Stimulated activated CD8-positive, alpha-beta memory T cell treated with anti-CD3 and anti-CD28 coated beads, Interleukin-12 subunit alpha, Interleukin-12 subunit beta, amount 100 ng/mL, for 1 hour (primary cell): ENCODE measurements at regions not wholly inside any gene's neighbourhood (a gene's known extent, or its start where the extent isn't known, plus 50 kb on each side); places are given as distances from the start of the nearest gene placed in this dataset.

Source experiments
- DNase-seq: peaks from one replicate; pipeline ENCODE4 v3.0.0-alpha.2; 2020; ENCODE audit warnings: low read depth

DNA sequence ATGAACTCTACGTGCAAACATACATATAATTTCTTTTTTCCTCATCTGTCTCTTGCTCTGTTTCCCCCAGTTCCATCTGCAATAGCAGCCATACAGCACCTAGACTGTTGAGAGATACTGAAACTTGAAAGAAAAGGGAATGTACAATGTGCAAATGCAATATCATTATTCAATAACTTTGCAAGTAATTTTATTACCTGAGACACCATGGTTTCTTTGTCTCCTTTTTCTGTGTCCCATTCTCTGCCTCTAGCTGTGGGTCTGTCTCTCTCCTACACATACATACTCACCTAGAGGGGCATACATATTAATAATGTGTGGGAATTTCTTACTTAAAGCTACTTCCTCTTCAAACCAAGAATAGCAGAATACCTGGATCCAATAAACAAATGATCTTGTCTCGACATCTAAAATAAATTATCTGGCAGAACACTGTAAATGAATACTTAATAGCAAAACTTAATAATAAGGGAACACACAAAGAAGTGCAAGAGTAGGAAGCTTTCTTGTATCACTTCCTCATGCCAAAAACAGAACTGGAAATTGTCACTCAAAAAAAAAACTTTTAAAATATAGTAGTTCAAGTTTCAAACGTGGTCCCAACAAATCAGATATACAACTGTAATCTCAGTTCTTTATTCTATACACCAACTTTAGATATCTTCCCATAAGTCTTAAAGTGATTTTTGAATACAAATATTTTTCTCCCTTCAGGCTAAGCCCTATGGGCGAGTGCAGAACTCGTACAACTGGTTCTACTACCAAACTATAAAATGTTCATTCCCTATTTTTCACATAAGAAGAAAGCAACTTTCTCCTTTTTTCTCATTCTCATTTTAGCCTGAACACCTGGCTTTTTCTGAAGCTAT is 194.6 kb downstream of the NRIP1 start:
- DNase-seq: no peak

DNA sequence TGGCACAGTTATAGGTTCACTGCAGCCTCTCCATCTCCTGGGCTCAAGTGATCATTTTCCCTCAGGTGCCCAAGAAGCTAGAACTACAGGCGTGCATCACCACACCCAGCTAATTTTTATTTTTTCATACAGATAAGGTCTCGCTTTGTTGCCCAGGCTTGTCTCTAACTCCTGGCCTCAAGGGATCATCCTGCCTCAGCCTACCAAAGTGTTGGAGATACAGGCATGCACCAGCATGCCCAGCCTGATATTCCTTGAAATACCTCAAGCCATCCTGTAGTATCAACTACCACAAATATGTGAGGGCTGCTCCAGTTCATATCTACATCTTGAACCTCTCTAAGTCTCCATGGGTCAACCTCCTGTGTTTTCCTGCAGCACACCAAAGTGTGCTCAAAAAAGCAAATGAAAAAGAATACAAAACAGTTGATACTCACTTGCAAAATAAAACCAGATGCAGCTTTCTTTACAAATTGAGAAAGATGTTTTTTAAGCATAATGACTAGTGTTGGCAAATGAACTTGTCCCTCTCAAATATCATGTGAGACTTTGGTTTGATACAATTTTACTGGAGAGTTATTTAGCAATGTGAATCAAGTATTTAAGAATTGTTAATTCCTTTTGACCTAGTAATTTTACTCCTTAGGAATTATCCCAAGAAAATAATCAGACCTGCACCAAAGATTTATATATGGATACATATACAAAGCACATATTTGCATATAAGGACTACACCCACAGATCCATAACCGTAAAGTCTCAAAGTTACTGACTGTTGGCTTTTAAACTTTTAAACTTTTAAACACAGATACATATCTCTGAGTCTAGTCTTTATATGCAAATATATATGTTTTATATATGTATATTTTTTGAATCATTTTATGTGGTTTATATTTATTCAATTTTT is 197.7 kb downstream of the NRIP1 start:
- no peak for DNase-seq

DNA sequence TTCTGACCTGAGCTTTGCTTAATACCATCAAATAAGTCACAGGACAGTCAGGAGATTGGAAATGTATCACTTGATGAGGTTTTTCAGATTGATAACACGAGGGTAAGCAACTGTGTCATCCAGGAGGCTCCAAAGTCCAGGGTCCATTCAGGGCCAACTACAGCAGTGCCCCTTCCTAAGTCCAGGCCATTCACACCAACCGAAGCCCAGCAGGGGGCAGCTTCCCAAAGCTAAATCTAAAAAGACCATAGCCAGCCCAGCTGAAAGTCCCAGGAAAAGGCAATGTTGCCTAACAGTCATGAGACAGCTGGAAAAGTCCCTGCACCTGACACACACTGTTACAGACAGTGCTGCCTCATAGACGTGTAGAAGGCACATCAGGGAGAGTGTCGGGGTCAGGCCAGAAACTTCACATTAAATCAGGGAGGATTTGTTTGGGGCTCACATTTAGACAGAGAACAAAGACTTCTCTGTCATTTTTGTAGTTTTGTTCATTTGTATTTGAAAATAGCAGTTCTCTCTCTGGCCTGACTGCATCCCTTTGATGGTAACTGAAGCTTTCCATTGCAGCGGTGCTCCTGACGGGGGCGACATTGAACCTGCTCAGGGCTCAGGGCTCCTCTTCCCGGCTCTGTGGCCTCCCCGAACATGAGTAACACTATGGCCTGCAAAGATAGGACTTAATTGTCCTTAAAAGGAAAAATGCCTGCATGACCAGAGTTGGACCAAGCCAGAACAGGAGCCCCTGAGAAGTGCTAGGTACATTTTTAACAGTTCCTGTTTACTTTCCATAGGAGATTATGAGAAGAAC is 200.4 kb downstream of the NRIP1 start:
- DNase-seq: no peak

DNA sequence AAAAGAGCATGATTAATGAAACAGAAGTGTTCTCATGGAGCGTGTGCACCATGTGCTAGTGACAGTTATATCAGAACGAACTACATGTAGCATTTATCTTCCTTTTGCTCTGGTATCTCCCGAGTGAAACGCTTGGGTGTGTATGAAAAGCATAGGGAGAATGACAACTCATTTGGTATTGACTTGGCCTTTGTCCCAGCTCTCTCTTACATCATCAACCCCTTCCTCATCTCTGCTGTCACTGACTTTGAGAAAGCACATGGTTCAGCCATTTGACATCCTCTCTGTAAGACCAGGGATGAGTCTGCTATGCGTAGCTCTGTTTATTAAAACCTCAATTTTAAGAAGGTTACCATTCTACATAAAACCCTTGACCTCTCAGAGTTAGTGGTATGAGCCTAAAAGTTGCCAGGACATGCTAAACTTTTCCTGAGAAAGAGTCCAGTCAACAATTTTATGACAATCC is 201.0 kb downstream of the NRIP1 start:
- no peak for DNase-seq

DNA sequence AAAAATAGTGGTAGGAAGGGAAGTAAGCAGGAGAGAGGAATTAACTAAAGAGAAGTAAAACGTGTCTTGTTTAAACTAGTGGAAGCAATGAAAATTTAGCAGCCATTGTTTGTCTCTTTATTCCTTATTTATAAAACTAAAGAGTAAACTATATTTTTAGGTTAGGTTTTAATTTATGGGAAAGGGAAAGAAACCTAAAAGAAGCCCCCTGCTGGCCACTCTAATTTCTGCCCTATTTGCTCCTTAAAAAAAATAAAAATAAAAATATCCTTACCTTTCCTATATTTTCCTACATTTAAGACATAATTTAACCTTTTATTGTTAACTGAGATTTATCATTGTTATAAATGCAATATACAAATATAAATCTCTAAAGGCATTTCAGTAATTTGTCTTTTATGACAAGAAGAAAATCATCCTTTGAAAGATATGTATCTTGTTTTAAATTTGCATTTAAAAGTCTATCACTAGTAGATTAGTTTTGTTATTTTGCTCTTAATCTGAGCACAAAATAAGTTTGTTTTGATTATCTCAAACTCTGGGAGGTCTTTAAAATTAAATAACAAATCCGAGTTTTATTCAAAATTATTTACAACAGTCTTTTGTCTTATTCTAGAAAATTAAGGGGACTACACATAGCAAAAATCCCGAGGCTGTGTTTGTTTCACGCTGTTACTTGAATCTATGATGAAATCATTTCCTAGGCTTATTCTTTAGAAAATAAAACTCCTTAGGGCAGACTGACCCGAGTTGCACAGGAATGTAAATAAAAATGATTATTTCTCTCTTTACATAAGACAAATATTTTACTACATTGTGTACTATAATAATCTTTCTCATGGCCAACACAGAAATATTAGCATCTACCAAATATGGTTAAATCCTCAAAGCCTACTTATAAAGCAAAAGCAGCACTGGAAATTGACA is 201.7 kb downstream of the NRIP1 start:
- no peak for DNase-seq

DNA sequence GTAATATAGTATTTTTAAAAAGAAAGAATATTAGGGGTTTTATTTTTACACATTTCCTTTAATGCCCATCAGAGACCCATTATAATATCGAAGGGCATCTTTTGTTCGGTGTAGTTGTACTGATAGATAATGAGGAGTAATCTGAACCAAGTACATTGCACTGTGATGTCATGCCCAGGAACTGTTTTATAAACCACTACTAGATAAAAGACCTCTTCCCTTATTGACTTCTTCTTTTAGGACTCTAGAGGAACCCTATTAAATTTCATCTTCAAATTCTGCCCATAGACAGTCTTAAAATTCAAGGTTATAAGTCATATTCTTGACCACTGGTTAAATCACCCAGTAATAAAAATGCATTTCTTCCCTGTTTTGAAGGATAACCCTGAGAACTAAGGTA is 206.5 kb downstream of the NRIP1 start:
- no peak for DNase-seq

DNA sequence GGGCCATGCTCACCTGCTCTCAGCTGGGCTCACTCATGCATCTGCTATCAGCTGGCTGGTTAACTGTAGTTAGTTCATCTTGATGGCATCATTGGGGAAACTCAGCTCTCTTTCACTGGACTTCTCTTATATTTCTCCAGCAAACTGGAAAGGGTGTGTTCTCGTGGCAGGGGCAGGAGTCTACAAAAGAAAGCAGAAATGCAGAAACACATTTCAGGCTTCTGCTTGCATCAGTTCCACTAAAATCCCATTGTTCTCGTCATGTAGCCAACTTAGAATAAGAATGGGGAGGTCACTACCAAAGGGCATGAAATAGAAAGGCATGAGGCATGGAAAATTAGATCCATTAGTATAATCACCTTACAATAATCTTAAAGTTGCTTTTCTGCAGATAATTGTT is 207.3 kb downstream of the NRIP1 start:
- DNase-seq: no peak

DNA sequence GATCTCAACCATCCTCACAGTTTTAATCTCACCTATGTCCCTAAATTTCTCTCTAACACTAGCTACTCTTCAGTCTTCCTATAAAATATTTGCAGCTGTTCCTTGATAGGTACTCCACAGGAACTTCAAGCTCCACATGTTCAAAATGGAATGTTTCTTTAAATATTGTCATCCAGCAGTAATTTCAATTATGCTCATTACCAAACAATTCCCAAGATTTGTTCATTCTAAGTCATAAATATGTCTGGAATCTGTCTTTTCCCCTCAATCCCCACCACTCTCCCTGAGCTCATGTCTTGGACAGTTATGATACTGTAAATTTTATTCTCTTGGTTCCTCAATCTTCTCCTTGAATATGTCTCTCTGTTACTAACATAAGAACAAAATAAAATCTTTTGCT is 214.4 kb downstream of the NRIP1 start:
- DNase-seq: no peak

DNA sequence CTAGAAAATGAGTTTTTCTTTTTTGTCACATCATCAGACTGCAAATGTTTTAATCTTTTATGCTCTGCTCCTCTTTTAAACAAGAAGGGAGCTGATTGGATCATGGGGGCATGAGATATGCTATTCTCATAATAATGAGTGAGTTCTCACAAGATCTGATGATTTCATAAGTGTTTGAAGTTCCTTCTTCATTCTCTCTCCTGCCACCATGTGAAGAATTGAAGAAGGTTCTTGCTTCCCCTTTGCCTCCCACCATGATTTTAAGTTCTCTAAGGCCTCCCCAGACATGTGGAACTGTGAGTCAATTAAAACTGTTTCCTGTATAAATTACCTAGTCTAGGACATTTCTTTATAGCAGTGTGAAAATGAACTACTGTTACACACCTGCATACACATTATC is 218.2 kb downstream of the NRIP1 start:
- DNase-seq: no peak

DNA sequence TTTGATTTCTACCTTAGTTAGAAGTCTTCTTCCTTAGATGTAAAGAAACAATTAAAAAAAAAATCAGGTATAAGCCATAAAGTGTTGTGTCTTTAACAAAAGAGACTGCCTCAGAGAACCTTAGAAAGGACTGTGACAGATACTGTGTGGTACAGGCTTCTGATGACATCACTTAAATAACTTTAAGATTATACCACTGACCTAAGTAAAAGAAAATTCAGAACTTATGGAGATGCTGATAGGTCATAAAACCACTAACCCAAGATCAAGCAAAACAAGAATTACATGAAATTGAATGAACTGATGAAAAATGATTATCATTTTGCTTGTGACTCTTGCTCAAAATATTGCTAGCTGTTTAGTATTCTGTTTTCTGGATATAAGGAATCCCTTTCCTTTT is 220.8 kb downstream of the NRIP1 start:
- no peak for DNase-seq

DNA sequence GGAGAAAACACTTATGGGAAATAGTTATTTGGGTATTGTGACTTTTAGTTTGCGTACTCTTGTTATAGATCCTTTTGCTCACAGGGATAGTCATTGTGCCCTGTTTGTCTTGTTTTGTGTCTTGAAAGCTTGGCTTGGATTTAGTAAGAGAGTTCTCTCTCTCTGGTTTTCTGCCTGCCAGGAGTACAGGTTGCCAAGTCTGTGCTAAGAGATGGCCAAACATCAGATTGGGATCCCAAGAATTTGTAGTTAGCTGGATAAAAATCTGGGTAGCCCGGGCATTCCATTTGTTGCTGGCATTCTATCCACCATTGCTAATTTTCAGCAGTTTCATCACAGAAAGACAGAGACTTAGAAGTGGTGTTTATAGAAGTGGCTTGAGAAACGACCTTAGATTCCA is 222.2 kb downstream of the NRIP1 start:
- no peak for DNase-seq

DNA sequence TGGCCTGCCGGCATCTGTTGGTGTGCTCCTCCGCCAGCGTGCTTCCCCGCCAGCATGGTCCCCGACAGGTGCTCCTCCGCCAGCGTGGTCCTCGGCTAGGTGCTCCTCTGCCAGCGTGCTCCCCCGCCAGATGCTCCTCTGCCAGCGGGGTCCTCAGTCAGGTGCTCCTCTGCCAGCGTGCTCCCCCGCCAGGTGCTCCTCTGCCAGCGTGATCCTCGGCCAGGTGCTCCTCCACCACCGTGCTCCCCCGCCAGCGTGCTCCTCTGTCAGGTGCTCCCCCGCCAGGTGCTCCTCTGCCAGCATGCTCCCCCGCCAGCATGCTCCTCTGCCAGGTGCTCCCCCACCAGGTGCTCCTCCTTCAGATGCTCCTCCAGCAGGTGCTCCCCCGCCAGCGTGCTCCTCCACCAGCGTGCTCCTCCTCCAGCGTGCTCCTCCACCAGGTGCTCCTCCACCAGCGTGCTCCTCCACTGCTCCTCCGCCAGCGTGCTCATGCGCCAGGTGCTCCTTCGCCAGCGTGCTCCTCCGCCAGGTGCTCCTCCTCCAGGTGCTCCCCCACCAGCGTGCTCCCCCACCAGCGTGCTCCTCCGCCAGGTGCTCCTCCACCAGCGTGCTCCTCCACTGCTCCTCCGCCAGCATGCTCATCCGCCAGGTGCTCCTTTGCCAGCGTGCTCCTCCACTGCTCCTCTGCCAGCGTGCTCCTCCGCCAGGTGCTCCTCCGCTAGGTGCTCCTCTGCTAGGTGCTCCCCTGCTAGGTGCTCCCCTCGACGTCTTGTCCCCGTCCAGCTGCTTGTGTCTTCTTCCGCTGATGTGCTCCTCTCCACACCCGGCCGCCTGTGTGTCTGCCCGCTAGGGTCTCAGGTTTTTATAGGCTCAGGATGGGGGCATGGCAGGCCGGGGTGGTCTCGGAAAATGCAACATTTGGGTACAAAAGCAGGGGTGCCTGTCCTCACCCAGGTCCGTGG is 223.0 kb downstream of the NRIP1 start:
- DNase-seq: no peak

DNA sequence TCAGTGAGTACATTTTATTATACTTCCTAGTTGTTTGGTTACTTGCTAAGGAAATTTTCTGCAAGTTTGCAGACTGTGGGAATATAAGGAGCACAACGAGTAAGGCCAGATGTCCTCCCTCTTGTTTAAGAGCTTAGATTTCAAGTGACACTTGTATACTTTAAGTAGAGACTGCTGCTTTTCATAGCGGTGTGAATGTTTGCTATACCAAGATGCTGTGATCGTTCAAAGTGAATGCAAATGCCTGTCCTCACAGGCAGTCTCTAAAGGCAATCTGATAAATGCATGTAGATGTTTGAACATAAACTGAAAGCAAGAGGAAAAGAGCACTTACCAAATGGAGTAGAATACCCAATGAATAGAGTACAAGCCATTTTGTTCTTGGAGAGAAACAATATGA is 226.4 kb downstream of the NRIP1 start:
- no peak for DNase-seq

DNA sequence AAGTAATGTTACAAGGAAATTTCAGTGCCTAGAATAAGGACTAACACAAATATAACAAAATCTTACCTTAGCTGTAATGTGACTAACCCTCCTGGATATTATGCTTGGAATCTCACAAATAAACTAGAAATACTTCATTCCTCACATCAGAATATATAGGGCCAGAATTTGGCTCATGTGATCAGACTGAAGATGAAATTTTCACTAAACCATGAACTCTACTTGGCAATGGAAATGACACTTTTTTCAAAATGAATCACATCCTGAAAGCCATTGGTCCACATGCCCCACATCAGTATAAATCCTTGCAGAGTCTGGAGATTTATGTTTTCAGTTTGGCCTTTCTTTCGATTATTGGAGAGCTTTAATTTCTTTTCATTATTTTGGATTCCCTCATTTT is 227.8 kb downstream of the NRIP1 start:
- no peak for DNase-seq

DNA sequence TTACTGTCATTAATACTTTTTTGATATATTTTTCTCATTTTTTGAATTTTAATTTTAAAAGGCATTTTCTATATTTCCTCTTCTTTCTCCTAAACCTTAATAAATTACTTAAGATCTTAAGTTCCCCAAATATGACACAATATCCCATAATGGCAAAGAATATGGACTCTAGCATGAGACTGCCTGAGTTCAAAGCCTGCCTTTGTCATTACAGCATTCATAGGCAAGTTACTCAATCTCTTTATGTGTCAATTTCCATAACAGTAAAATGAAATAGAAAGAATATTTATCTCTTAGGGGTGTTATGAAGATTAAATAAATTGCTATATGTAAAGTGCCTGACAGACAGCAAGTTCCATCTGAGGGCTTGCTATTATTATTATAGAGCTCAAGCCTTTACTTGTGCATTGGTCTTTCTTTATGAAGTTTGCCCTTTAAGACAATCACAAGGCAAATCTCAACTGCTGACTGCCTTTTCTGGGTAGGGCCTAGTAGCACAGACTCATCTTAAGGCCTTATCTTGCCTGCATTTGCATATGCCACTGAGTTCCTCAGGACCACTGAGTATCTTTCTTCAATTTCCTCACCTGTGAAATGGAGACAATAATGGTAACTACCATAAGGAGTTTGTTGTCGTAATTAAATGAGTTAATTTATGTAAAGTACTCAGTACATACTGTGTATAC is 231.0 kb downstream of the NRIP1 start:
- DNase-seq: no peak

DNA sequence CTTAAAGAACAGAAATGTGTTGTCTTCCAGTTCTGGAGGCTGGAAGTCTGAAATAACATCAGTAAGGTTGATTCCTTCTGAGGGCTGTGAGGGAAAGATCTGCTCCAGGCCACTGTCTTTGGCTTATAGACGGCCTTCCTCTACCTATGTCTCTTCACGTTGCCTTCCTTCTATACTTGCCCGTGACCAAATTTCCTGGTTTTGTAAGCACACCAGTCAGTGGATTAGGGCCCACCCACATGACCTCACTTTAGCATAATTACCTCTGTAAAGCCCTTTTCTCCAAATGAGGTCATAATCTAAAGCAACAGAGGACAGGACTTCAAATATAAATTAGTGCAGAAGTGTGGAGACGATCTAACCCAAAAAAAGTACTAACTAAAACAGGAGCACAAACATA is 231.6 kb downstream of the NRIP1 start:
- no peak for DNase-seq

DNA sequence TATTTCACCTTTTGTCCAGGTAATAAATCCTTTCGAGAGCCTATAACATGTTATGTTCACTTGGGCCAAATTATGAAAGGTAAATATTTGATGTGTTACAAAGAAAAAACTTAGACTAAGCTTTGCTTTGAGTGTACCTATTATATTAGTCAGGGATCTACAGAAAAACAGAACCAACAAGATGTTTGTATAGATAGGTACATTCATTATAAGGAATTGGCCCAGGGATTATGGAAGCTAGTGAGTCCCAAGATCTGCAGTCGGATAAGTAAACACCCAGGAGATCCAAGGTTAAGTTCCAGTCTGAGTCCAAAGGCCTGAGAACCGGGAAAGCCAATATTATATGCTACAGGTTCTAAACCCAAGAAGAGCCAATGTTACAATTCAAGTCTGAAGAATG is 234.5 kb downstream of the NRIP1 start:
- DNase-seq: no peak

DNA sequence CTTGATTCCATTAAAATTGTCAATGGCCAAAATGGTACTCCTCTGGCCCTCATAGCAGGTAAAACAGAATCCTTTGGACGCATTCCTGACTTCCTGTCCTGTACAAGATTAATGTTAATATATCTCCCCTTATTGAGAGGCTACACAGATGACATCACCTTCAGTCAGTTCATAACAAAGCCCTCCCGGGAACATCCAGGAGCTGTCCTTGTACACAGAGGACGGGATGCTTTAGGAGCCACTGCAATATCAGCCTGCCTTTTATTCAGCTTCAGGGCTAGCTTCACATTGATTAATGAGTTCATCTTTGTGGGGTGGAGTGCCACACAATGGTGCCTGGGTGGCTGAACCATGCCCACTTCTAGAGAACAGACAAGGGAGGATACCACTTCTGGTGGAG is 235.1 kb downstream of the NRIP1 start:
- no peak for DNase-seq

DNA sequence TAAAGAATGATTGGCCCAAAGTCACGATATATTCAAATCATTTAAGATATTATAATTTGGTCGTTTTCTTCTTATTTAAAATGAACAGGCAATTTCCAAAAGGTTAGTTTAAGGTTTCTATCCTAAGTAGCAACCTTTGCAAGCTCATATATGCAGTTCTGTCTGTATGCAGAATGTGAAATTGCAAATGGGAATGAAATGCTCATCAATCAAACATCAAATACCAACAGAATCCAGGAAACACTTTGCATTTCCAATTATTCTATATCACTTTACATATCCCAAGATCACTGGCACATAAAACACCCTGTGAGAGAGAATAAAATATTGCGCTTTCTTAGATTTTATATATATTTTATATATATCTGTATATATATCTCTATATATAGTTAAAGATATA is 237.3 kb downstream of the NRIP1 start:
- DNase-seq: no peak
